ENCODE measurements at regions not wholly inside any gene's neighbourhood (a gene's known extent, or its start where the extent isn't known, plus 50 kb on each side); places are given as distances from the start of the nearest gene placed in this dataset.

DNA sequence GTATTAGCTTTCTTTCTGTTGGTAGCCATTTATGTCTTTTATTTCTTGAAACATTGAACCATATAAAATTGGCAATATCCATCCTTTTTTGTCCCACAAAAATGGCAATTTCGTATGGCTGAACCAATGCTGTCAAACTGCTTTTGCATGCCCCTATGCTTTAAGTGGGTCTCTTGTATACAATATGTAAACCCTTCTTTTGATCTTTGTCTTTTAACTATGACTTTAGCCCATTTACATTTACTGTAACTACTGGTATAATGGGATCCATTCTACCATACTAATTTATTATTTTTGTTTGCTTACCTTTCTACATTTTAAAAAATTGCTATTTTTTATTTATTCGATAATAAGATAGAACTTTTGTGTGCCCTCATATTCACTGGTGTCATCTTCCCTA is 93.4 kb downstream of the TENT4A start:
- DNase-seq: no peak

DNA sequence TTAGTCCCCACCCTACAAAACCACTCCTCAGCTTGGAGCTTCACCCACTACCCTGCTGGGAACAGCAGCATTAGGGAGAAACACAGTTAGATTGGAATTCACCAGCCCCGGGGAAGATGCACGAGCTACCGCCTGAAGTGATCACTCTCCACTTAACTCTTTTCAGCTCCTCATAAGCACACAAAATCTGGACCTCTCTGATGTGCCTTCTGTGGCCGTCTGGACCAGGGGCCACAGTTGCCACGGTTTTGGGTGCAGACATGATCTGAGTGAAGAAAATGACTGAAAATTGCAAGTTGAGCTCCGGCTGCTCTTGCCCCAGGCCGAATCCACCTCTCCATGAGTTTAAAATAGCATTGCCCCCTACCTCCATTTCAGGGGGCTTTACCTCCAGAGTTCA is 95.2 kb downstream of the TENT4A start:
- DNase-seq: no peak

GRCh38 chr5:6810641-6811405 is 97.6 kb downstream of the TENT4A start:
- no peak for DNase-seq

DNA sequence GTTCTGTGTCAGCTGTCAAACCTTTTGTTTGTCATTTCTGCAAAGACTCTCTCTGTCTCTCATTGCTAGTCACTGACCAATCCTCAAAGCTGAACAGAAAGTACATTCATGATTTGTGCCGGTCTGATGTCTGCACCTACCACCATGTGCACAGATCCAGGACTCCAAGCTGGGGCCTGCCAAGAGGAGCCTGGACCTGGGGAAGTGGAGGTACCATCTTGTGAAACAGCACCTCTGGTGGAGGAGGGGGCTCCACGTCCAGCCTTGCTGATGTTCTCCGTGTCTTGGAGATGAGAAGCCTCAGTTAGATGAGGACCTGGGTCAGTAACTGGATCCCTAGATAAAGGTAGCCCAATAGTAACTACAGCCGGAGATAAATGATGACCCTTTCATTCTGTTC is 98.9 kb downstream of the TENT4A start:
- DNase-seq: no peak

DNA sequence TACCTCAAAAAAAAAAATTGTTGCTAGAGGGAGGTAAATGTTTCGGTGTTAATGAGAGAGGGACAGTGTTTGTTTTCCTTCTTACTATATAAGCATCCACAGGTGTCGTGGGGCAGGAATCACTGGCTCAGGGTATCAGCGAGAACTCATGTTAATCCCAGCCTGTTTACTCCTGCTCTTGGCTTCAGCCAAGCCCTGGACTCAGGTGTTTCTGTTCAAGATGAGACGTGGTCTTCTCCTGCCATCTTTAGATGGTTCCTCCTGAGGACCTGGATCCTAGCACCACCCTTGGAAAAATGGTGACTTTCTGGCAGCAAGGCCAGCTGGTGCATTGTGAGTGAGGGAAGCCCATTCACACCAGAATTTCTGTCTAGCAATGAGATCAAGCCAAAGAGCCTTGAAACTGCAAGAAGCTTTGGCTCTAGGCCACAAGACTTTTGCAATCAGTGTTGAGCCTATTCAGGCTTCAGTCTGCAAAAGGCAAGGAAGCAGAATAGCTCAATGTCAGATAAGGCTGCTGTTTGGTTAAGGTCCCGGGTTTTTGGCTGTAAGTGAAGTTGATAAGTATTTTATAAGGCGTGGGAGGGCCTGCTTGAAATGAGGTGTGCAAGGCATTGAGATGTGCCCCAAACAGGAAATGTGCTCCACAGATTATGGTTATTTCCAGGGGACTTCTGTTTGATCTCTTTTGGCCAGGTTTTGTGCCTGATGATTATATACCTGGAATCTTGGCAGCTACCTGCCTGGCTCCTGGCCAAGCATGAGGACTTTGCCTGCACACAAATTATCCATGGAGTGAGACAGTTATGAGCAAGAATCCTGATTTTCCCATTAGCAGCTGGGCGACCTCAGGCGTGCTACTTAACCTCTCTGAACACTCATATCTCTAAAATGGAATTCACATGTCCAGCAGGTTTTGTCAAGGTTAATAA is 99.8 kb downstream of the TENT4A start:
- no peak for DNase-seq

DNA sequence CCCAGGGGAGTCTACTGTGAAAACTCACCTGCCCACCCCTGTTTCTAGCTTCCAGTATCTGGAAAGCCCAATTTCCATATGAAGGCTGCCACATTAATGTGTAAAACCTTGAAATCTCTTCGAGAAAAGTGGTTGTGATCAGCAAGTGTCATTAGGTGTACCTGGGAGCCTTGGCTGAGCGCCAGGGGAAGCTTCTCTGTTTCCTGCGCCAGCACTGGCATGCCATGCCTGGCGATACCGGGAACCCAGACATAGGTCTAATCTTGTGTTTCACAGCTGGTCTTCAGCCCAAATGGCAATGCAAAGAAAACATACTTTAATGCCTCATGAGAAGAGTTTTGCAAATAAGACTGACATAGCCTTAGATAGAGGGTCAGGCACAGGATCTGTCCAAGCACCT is 101.6 kb downstream of the TENT4A start:
- no peak for DNase-seq

DNA sequence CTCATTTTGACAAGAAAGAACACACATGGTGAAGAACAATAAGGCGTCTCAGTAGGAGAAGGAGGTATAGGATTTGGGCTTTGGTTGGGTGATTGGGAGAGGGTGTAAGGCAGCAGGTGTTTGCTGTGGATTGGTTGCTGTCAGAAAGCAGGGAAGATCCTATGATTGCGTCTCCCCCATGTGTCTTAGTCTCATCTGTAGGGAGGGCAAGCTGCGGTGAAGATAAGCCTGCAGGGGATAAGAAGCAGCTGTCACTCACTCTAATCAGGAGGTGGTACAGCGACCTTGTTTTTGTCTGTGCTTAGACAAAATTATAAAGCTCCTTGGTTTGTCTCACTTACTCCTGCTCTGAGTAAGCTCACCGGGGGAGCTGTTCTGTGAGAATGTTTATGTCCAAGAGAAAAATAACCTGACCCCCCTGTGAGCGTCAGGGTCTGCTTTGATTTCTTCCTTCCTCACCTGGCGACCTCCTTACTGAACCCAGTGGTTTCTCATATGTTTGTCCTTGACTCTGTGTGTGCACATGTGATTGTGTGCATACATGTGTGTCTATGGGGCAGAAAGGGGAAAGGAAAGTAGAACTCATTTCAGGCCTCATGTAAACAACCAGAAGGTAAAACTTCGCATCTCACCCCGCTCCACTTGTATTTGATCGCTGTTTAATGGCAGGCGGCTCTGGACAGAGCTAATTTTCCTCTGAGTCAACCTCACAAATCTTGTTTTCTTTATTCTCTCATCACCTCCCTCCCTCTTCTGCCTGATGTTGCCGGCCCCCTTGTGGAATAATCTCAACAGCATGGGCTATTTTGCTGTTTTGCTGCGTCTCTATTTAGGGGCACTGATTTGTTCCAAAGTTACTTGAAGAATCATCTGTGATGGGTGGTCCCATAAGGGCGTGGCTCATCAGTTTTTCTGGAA is 105.6 kb downstream of the TENT4A start:
- no peak for DNase-seq

GRCh38 chr5:6819521-6819920 is 106.3 kb downstream of the TENT4A start:
- DNase-seq: no peak

DNA sequence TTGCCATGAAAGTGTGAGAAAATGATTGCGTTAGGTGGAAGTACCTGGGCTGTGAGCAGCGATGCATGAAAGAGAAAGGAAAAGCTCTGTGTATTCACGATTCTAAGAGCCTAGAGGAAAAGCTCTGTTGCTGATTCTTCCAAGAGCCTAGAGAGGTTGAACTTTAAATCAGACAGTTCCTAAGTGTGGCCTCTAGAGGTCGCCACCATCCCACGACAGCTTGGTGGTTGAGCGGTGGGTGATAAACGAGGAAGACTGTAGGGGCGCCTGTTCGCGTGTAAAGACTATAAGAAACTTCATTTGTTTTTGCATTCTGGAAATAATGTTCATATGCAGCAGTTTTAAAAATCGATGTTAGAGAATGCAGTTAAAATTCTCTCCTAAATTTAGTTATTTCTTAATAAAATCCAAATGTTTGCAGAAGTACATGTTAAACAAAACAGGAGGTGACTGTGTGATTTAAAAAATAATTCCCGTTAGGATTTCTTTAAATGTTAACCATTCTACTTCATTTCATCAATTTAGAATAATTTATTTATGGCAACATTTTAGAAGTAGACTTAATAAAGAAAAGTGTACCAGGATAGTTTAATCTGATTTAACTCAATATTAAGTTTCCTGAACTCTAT is 107.7 kb downstream of the TENT4A start:
- no peak for DNase-seq

DNA sequence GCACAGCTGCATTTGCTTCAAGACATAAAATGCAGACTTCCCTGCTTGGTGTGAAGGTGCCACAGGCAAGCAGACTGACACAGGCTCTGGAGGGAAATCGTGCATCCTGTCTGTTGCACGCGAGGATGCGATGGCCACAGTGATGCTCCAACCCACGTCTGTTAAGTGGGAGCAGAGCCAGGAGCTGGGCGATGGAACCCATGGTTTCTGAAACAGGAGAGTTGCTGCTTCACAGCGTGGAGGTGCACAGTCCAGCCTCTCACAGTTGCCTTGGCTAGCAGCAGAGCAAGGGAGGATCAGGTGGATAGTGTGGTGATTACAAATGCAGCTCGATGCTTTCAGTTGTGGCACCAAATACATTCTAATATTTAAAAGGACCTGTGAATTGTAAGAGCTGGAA is 108.8 kb downstream of the TENT4A start:
- no peak for DNase-seq

GRCh38 chr5:6822556-6823343 is 109.5 kb downstream of the TENT4A start:
- DNase-seq: no peak

GRCh38 chr5:6823996-6824395 is 110.8 kb downstream of the TENT4A start:
- no peak for DNase-seq

DNA sequence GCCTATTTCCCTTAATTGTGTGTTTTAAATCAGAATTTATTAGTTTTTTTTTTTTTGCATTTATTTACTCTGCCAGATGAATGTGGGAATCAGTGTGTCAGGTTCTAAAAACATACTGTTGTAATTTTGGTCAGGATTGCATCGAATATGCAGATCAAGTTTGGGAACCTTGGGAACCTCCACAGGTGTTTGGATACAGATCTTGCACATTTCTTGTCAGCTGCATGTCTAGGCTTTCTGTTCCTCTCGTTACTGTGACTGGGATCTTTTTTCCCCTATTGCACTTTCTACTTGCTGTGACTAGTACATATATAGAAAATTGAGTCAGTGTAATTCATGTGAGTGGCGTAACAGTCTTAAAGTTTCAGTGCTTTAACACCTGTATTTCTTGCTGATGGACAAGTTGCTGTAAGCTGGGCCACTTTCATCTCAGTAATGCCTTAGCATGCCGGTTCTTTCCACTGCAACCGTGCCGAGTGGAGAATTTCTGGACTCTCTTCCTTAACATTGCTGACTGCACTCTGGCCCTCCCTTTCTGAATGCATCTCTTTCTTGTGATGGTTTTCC is 112.5 kb downstream of the TENT4A start:
- no peak for DNase-seq

DNA sequence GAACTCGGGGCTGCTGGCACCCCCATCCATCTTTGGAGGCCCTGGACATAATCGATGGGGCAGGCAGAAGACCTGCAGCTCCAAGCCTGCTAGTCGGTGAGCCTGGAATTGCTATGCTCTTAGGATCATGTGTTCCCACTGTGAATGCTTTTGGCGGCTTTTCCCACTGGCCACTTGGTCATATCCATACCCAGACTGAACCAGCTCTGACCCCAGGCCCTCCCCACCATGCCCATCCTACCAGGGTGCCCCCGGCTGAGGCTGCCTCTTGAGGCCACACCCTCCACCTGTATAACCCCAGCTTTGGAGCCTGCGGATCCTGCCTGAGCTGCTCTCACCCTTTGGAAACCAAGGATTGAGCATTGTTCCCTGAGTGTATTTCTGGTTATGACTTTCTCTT is 113.5 kb downstream of the TENT4A start:
- no peak for DNase-seq

- no peak for DNase-seq
These were observed 114.4 kb downstream of the TENT4A start for GRCh38 chr5:6827526-6828219.

- DNase-seq: no peak
These were observed 116.0 kb downstream of the TENT4A start for GRCh38 chr5:6829150-6829784.

- DNase-seq: no peak
These were observed 117.5 kb downstream of the TENT4A start for GRCh38 chr5:6830643-6831239.

DNA sequence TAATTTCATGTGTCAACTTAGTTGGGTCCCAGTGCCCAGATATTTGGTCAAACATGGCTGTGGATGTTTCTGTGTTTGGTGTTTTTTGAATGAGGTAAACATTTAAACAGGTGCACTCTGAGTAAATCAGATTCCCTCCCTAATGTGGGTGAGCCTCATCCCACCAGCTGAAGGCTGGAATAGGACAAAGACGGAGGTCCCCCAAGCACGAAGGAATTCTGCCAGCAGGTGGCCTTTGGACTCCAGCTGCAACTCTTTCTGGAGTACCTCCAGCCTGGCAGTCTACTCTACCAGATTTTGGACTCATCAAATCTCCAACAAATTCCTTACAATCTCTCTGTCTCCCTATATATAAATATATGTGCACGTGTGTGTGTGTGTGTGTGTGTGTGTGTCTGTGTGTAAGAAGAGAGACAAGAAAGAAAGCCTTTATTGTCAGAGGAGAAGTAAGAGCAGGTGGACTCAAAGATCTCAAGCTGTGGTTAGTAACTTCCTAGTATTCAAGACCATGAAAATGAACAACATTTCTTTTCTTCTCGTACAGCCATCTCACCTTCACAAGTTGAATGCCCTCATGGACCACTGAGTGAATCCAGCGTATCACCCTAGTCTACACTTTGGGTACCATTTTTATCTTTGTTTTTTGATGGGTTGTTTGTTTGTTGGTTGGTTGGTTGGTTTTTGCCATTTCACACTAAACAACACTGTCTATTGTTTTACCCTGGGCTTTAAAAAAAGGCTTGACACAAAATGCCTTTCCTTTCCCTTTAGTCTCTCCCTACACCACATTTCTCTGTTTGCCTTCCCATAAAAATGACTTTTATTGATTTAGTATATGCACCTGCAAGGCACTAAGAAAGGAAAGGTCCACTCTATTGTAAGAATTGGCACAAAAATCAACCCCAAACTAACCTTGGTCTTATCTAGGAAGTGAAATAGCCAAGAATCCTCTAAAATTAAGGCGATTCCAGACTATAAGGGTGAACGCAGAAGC is 118.7 kb downstream of the TENT4A start:
- DNase-seq: no peak

Data from KG1 (cell line).